ENCODE measurements at regions not wholly inside any gene's neighbourhood (a gene's known extent, or its start where the extent isn't known, plus 50 kb on each side); places are given as distances from the start of the nearest gene placed in this dataset.
"Not testable (repeated sequence)": the region's sequence is repeated elsewhere in the genome, so short reads cannot be mapped to it uniquely, and the experiment has no call there.

GRCh38 chr5:91306497-91306896, 76.6 kb downstream of the ARRDC3 start:
- peak; percentile 12 for TF ChIP-seq CTCF (IDR thresholded peaks at IDR 0.05; ENCODE audit: insufficient read depth, low read length)
- peak; percentile 59 for DNase-seq (ENCODE audit: low read depth)

GRCh38 chr5:91305640-91306039, 77.5 kb downstream of the ARRDC3 start:
- H3K4me3 ChIP-seq (ENCODE audit: low read depth, low read length), result no peak overlapping the region
- no peak for DNase-seq (ENCODE audit: low read depth)
- no peak for TF ChIP-seq CTCF (IDR thresholded peaks at IDR 0.05; ENCODE audit: insufficient read depth, low read length)

More at GRCh38 chr5:91306497-91306896, 76.6 kb downstream of the ARRDC3 start:
- H3K4me3 ChIP-seq (ENCODE audit: low read depth, low read length), result no peak overlapping the region

- not testable (repeated sequence) for H3K4me3 ChIP-seq (ENCODE audit: low read depth, low read length); DNase-seq (ENCODE audit: low read depth)
Measured at GRCh38 chr5:91304015-91304414, 79.1 kb downstream of the ARRDC3 start.

GRCh38 chr5:91302958-91303357, 80.2 kb downstream of the ARRDC3 start:
- no peak for TF ChIP-seq CTCF (IDR thresholded peaks at IDR 0.05; ENCODE audit: insufficient read depth, low read length)
- DNase-seq (ENCODE audit: low read depth), result no peak
- no peak overlapping the region for H3K4me3 ChIP-seq (ENCODE audit: low read depth, low read length)

GRCh38 chr5:91302305-91302704, 80.8 kb downstream of the ARRDC3 start:
- no peak for TF ChIP-seq CTCF (IDR thresholded peaks at IDR 0.05; ENCODE audit: insufficient read depth, low read length)
- no peak overlapping the region for H3K4me3 ChIP-seq (ENCODE audit: low read depth, low read length)
- DNase-seq (ENCODE audit: low read depth), result no peak

GRCh38 chr5:91301106-91301846, 81.8 kb downstream of the ARRDC3 start:
- DNase-seq (ENCODE audit: low read depth), result peak; percentile 67
- TF ChIP-seq CTCF (IDR thresholded peaks at IDR 0.05; ENCODE audit: insufficient read depth, low read length), result no peak
- no peak overlapping the region for H3K4me3 ChIP-seq (ENCODE audit: low read depth, low read length)

GRCh38 chr5:91297994-91298393, 85.1 kb downstream of the ARRDC3 start:
- no peak for TF ChIP-seq CTCF (IDR thresholded peaks at IDR 0.05; ENCODE audit: insufficient read depth, low read length)
- DNase-seq (ENCODE audit: low read depth), result no peak
- no peak overlapping the region for H3K4me3 ChIP-seq (ENCODE audit: low read depth, low read length)

Measured in fibroblast of the aortic adventitia (primary cell).